Esophagus muscularis mucosa (tissue), 4 donors: ENCODE measurements at regions not wholly inside any gene's neighbourhood (a gene's known extent, or its start where the extent isn't known, plus 50 kb on each side); places are given as distances from the start of the nearest gene placed in this dataset.

ENCODE experiments used
- DNase-seq: peaks from one replicate; pipeline ENCODE4 v3.0.0-alpha.2; 2017; ENCODE audit errors: extremely low spot score
- H3K27ac ChIP-seq, 4 donors: fragments of 200-600 bp; sonication (generic); replicated peaks in 1 of 4; 1 replicate in 3 of 4; 2 replicates in 1 of 4; pipeline ENCODE4 v1.5.1; 2016 to 2019; ENCODE audit warnings: mild to moderate bottlenecking in 1 of 4
- H3K27me3 ChIP-seq, 4 donors: fragments of 200-600 bp; sonication (generic); one replicate each; pipeline versions ENCODE4 v1.5.1 to v1.6.0; 2016 to 2019
- H3K36me3 ChIP-seq, 4 donors: fragments of 200-600 bp; sonication (generic); one replicate each; pipeline ENCODE4 v1.5.1; 2016 to 2019
- H3K4me1 ChIP-seq, 4 donors: fragments of 200-600 bp; sonication (generic); one replicate each; pipeline ENCODE4 v1.5.1; 2016 to 2019
- H3K4me3 ChIP-seq, 4 donors: fragments of 200-600 bp; sonication (generic); 1 replicate in 2 of 4; 2 replicates in 2 of 4; pipeline ENCODE4 v1.5.1; 2016 to 2019; ENCODE audit warnings: mild to moderate bottlenecking in 4 of 4, moderate library complexity in 1 of 4
- H3K9me3 ChIP-seq, 4 donors: fragments of 200-600 bp; sonication (generic); 1 replicate in 3 of 4; 2 replicates in 1 of 4; pipeline ENCODE4 v1.5.1; 2016 to 2019
- CTCF ChIP-seq, 3 experiments: fragments of 200-600 bp in 2 of 3; fragments of 450-650 bp in 1 of 3; sonication (generic) in 2 of 3; IDR thresholded peaks; one replicate each; pipeline ENCODE4 v1.5.1; 2017 to 2019; ENCODE audit warnings: antibody characterized with exemption in 3 of 3, mild to moderate bottlenecking in 2 of 3, moderate library complexity in 1 of 3
- EP300 ChIP-seq: sonication (generic); formaldehyde crosslinking; IDR thresholded peaks from one replicate; pipeline ENCODE4 v1.6.1; 2017; ENCODE audit warnings: antibody characterized with exemption
- POLR2A ChIP-seq: fragments of 450-650 bp; IDR thresholded peaks from one replicate; pipeline ENCODE4 v1.6.1; 2017; ENCODE audit warnings: antibody characterized with exemption, moderate library complexity, mild to moderate bottlenecking, low read depth
- POLR2AphosphoS5 ChIP-seq, 2 donors: sonication (generic); formaldehyde crosslinking; IDR thresholded peaks; one replicate each; pipeline ENCODE4 v1.6.1; 2017; ENCODE audit warnings: antibody characterized with exemption in 2 of 2
- WGBS: methylation state at CpG from one replicate; pipeline ENCODE4 v1.1.5; 2018; 5-methylcytosine and 5-hydroxymethylcytosine counted together
- intact Hi-C: fragments of 100-400 bp; cut with DNase I; formaldehyde crosslinking; loops from one replicate; pipeline ENCODE4 v1.15.1; 2023

GRCh38 chr14:66133666-66134065, 352.5 kb upstream of the CCDC196 start:
- no peaks in the 10 kb centered on the region for H3K4me1 ChIP-seq
- intact Hi-C loops, result no loop called here
- TF ChIP-seq POLR2AphosphoS5 (IDR thresholded peaks at IDR 0.05), result no peak
- TF ChIP-seq EP300, result no peak
- no peak for TF ChIP-seq CTCF (IDR thresholded peaks at IDR 0.05)
- no peak for TF ChIP-seq POLR2A
- no peak overlapping the region for H3K27ac ChIP-seq
- no peak overlapping the region for H3K4me3 ChIP-seq
- DNase-seq, result no peak
- no peaks in the 10 kb centered on the region for H3K36me3 ChIP-seq
- no peaks in the 10 kb centered on the region for H3K27me3 ChIP-seq
- no peaks in the 10 kb centered on the region for H3K9me3 ChIP-seq

GRCh38 chr14:66135831-66136230, 350.3 kb upstream of the CCDC196 start:
- no peak for TF ChIP-seq POLR2A
- no peak for TF ChIP-seq EP300
- no peak for TF ChIP-seq POLR2AphosphoS5 (IDR thresholded peaks at IDR 0.05)
- no peak for TF ChIP-seq CTCF (IDR thresholded peaks at IDR 0.05)
- intact Hi-C loops, result no loop called here
- DNase-seq, result no peak
- Histone ChIP-seq H3K9me3 (no peaks in the 10 kb centered on the region), H3K4me1 (peaks cover 0 to 3% (median 0%) of the 10 kb centered on the region in 4 donors), H3K36me3 (no peaks in the 10 kb centered on the region), H3K4me3 (no peak overlapping the region), H3K27ac (no peak overlapping the region), H3K27me3 (no peaks in the 10 kb centered on the region)
- 25% methylated on average over 2 of the region's 2 CpGs for WGBS

- DNase-seq, result no peak
- Histone ChIP-seq H3K4me1 (peaks cover 0 to 3% (median 0%) of the 10 kb centered on the region in 4 donors), H3K36me3 (no peaks in the 10 kb centered on the region), H3K27me3 (no peaks in the 10 kb centered on the region), H3K9me3 (no peaks in the 10 kb centered on the region), H3K4me3 (no peak overlapping the region), H3K27ac (no peak overlapping the region)
- TF ChIP-seq POLR2A (no peak), POLR2AphosphoS5 (IDR thresholded peaks at IDR 0.05) (no peak), EP300 (no peak), CTCF (IDR thresholded peaks at IDR 0.05) (no peak)
- 52% methylated on average over 8 of the region's 8 CpGs for WGBS
- intact Hi-C loops, result no loop called here
These were observed 349.1 kb upstream of the CCDC196 start for GRCh38 chr14:66137081-66137480.

GRCh38 chr14:66139432-66139831, 346.7 kb upstream of the CCDC196 start:
- no peak for DNase-seq
- H3K27ac ChIP-seq, result no peak overlapping the region
- TF ChIP-seq EP300, result no peak
- no peak for TF ChIP-seq CTCF (IDR thresholded peaks at IDR 0.05)
- no peak for TF ChIP-seq POLR2A
- H3K27me3 ChIP-seq, result no peaks in the 10 kb centered on the region
- H3K4me1 ChIP-seq, result peaks cover 0 to 3% (median 0%) of the 10 kb centered on the region in 4 donors
- H3K9me3 ChIP-seq, result no peaks in the 10 kb centered on the region
- no peak overlapping the region for H3K4me3 ChIP-seq
- intact Hi-C loops, result no loop called here
- no peaks in the 10 kb centered on the region for H3K36me3 ChIP-seq

- 77% methylated on average over 6 of the region's 6 CpGs for WGBS
- H3K4me1 ChIP-seq, result peaks cover 0 to 3% (median 0%) of the 10 kb centered on the region in 4 donors
- TF ChIP-seq EP300 (no peak), POLR2A (no peak), CTCF (IDR thresholded peaks at IDR 0.05) (no peak)
- no peak overlapping the region for H3K4me3 ChIP-seq
- DNase-seq, result no peak
- no peaks in the 10 kb centered on the region for H3K36me3 ChIP-seq
- H3K27ac ChIP-seq, result no peak overlapping the region
- intact Hi-C loops, result no loop called here
- peaks cover 0 to 7% (median 0%) of the 10 kb centered on the region in 4 donors for H3K9me3 ChIP-seq
- H3K27me3 ChIP-seq, result no peaks in the 10 kb centered on the region
These were observed 345.8 kb upstream of the CCDC196 start for GRCh38 chr14:66140213-66140918.
